ENCODE measurements at regions not wholly inside any gene's neighbourhood (a gene's known extent, or its start where the extent isn't known, plus 50 kb on each side); places are given as distances from the start of the nearest gene placed in this dataset.

GRCh38 chr13:65154661-65155447, 2075.3 kb downstream of the PCDH9 start:
- TF ChIP-seq CTCF (IDR thresholded peaks at IDR 0.05) (no peak), ZNF512 (CRISPR knock-in tag; IDR thresholded peaks at IDR 0.05; ENCODE audit: borderline replicate concordance) (no peak), SP1 (CRISPR knock-in tag; conservative IDR thresholded peaks at IDR 0.05) (no peak), ESRRA (CRISPR knock-in tag; IDR thresholded peaks at IDR 0.05; ENCODE audit: borderline replicate concordance) (no peak)
